ENCODE measurements at regions not wholly inside any gene's neighbourhood (a gene's known extent, or its start where the extent isn't known, plus 50 kb on each side); places are given as distances from the start of the nearest gene placed in this dataset.
A peak's percentile ranks its signal among the peaks of the same experiment; 100 is the strongest.
"Not testable (repeated sequence)": the region's sequence is repeated elsewhere in the genome, so short reads cannot be mapped to it uniquely, and the experiment has no call there.

- no peak for DNase-seq
These were observed 610.0 kb upstream of the TBL1XR1 start for GRCh38 chr3:177807150-177807875.

GRCh38 chr3:177808928-177809478 is 611.7 kb upstream of the TBL1XR1 start:
- DNase-seq, result not testable (repeated sequence)

GRCh38 chr3:177810162-177810623 is 612.9 kb upstream of the TBL1XR1 start:
- DNase-seq, result peak; percentile 29

- DNase-seq, result no peak
These were observed 613.8 kb upstream of the TBL1XR1 start for GRCh38 chr3:177811112-177811511.

GRCh38 chr3:177811835-177812234 is 614.6 kb upstream of the TBL1XR1 start:
- no peak for DNase-seq

GRCh38 chr3:177812492-177812891 is 615.2 kb upstream of the TBL1XR1 start:
- no peak for DNase-seq

GRCh38 chr3:177813322-177813721 is 616.0 kb upstream of the TBL1XR1 start:
- no peak for DNase-seq

- DNase-seq, result no peak
These were observed 619.5 kb upstream of the TBL1XR1 start for GRCh38 chr3:177816667-177817208.

GRCh38 chr3:177817751-177818150 is 620.5 kb upstream of the TBL1XR1 start:
- no peak for DNase-seq

GRCh38 chr3:177818712-177819240 is 621.5 kb upstream of the TBL1XR1 start:
- no peak for DNase-seq

- DNase-seq, result no peak
These were observed 623.5 kb upstream of the TBL1XR1 start for GRCh38 chr3:177820683-177821316.

- DNase-seq, result no peak
These were observed 625.4 kb upstream of the TBL1XR1 start for GRCh38 chr3:177822681-177823096.

- no peak for DNase-seq
These were observed 626.5 kb upstream of the TBL1XR1 start for GRCh38 chr3:177823701-177824189.

GRCh38 chr3:177824190-177824786 is 627.0 kb upstream of the TBL1XR1 start:
- no peak for DNase-seq

GRCh38 chr3:177824841-177825240 is 627.6 kb upstream of the TBL1XR1 start:
- DNase-seq, result no peak

GRCh38 chr3:177826253-177826652 is 629.0 kb upstream of the TBL1XR1 start:
- DNase-seq, result no peak

GRCh38 chr3:177827511-177828207 is 630.4 kb upstream of the TBL1XR1 start:
- DNase-seq, result no peak

- no peak for DNase-seq
These were observed 630.9 kb upstream of the TBL1XR1 start for GRCh38 chr3:177828208-177828565.

GRCh38 chr3:177830411-177830849 is 633.1 kb upstream of the TBL1XR1 start:
- DNase-seq, result no peak

GRCh38 chr3:177831361-177831760 is 634.1 kb upstream of the TBL1XR1 start:
- no peak for DNase-seq

- DNase-seq, result no peak
These were observed 635.6 kb upstream of the TBL1XR1 start for GRCh38 chr3:177832880-177833279.

- no peak for DNase-seq
These were observed 636.0 kb upstream of the TBL1XR1 start for GRCh38 chr3:177833332-177833731.

Measured in activated CD4-positive, alpha-beta T cell treated with anti-CD3 and anti-CD28 coated beads, Interleukin-2, amount 50 U/mL, for 16 hours (primary cell).